ENCODE measurements at regions not wholly inside any gene's neighbourhood (a gene's known extent, or its start where the extent isn't known, plus 50 kb on each side); places are given as distances from the start of the nearest gene placed in this dataset.
"Not testable (repeated sequence)": the region's sequence is repeated elsewhere in the genome, so short reads cannot be mapped to it uniquely, and the experiment has no call there.

- no peak for DNase-seq
Observed at GRCh38 chr1:213418268-213419071, 367.4 kb downstream of the RPS6KC1 start.

DNA sequence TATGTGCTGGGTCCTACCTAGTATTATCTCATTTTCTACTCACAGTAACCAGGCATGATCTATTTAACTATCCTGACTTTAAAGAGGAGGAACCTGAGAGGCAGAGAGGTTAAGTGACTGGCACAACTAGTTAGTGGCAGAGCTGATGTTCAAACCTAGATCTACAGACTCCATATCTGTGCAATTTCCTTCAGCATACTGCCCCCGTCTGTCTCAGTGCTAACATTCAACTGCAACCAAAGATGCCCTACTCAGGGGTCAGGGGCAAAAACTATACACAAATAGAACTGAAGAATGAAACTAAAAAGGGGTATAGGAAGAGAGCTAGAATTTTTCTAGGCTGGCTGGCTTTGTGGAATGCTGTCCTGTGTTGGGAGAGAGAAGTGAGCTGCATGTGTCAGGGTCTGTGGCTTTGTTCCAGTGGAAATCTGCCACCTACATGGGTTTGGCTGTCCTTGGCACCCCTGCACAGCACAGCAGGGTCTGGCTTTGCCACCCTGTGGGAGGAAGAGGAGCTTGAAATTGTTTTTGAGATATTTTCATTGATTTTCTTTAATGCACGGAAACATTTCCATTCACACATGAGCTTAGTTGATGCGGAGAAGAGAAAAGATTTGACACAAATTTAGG lies 368.5 kb downstream of the RPS6KC1 start:
- no peak for DNase-seq

- DNase-seq: not testable (repeated sequence)
Observed at GRCh38 chr1:213421178-213421577, 370.1 kb downstream of the RPS6KC1 start.

- DNase-seq: peak; percentile 50
Observed at GRCh38 chr1:213423041-213423440, 372.0 kb downstream of the RPS6KC1 start.

DNA sequence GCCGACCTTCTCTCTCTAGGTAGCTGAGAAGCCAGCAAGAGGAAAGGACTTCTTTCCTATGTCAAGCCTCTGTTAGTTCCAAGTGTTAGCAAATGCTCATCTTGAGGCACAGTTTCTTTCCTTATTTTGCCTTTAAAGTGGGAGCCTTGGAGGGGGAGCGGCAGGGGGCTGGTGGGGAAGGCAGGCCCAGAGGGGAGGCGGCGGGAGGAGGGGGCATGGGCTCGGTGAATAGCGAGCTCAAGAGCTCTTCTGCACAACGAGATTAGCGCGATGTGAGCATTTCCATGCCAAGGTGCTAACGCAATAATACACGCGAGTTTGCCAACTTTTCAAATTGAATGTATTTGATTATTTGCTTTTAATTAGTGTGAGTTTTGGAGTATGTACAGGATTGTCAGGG lies 372.6 kb downstream of the RPS6KC1 start:
- DNase-seq: no peak

DNA sequence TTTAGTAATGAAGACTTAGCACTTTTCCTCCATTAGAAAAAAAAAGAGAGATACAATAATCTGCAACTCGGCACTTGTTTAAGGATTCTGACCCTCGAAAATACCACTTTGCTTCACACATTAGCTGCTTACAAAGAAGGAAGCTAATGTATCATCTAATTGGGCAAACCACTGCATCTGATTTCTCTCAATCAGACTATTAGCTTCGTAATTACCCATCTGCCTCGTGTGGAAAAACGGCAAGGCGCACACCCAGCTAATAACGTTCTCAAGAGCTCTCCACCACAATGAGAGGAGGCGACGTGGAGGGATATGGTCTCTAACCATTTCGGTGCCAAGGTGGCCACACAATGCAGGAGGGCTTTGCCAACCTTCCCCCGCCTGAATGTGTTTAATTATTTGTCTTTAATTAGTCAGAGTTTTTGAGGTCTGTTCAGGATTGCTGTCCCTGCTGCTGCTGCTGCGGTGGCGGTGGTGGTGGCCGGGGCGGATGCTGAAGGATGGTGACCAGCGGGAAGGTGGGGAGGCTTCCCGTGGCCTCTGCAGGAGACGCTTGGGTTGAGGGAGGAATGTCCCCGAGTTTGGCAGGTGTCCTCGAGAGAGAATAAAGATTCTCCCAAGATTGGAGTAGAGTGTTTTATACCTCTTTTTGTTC lies 374.5 kb downstream of the RPS6KC1 start:
- no peak for DNase-seq

GRCh38 chr1:213429642-213430041 lies 378.6 kb downstream of the RPS6KC1 start:
- DNase-seq: no peak

DNA sequence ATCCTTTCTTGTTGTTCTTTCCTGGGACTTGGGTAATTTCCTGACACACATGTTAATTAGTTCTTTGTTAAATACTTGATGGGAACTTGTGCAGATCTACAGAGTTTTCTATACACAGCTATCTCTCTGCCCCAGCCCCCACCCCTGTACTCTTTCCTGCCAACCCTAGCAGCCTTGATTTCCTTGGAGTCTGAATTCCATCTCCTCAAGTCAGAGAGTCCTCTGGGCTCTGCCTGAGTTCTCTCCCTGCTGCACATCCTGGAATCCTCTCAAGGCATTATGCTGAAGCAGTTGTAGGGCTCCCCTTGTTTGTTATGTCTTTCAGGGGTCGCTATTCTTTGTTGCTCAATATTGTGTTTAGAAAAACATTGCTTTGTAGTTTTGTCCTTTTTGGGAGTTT lies 384.7 kb downstream of the RPS6KC1 start:
- DNase-seq: no peak

GRCh38 chr1:213438339-213438738 lies 387.3 kb downstream of the RPS6KC1 start:
- DNase-seq: no peak

- DNase-seq: no peak
Observed at GRCh38 chr1:213439703-213440102, 388.7 kb downstream of the RPS6KC1 start.

GRCh38 chr1:213440766-213441165 lies 389.7 kb downstream of the RPS6KC1 start:
- no peak for DNase-seq

DNA sequence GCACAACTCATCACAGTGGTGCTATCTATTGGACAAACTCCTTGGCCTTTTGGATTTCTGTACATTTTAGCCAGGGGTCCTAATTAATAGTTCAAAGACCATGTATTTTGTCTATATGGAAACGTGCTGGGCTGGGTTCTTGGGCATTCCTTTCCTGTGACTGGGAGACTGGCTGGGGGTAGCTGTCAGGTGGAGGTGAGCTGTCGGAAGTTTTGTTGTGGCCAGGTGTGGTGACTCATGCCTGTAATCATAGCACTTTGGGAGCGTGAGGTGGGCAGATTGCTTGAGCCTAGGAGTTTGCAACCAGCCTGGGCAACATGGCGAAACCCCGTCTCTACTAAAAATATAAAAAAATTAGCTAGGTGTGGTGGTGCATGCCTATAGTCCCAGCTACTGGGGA lies 392.4 kb downstream of the RPS6KC1 start:
- no peak for DNase-seq

- DNase-seq: no peak
Observed at GRCh38 chr1:213444224-213444623, 393.2 kb downstream of the RPS6KC1 start.

DNA sequence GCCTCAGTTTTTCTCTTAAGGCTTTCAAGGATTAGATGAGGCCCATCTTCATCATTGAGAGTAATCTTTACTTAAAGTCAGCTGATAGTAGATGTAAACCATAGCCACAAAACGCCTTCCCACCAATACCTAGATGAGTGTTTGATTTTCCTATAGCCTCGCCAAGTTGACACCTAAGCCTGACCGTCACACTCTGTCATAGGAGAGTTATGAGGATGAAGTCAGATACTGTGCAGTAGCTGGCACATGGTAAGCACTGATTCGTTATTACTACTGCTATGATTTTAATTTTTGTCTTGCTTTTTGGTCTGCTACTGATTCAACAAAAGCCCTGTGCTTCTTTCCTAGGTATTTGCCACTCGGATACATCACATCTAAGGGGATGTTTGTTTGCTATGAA lies 395.5 kb downstream of the RPS6KC1 start:
- peak; percentile 34 for DNase-seq

GRCh38 chr1:213448360-213448759 lies 397.3 kb downstream of the RPS6KC1 start:
- no peak for DNase-seq

DNA sequence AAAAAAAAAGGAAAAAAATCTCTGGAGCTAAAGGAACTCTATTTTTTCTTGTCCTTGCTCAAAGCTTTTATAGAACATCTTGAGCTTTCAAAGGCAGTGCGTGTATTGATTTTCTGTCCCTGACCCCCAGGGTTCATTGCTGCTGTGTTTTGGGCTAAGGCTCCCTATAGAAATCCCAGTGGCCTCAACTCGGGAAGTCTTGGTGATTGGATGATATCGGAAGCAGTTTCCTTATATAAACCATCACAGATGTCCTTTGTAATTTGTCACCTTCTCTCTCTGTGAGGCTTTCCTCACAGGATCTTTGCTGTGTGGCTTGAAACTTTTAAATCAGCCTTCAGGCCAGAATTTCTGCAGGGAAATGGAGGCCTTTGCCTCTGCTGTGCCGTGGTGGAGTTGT lies 397.7 kb downstream of the RPS6KC1 start:
- DNase-seq: no peak

- no peak for DNase-seq
Observed at GRCh38 chr1:213452501-213452900, 401.5 kb downstream of the RPS6KC1 start.

DNA sequence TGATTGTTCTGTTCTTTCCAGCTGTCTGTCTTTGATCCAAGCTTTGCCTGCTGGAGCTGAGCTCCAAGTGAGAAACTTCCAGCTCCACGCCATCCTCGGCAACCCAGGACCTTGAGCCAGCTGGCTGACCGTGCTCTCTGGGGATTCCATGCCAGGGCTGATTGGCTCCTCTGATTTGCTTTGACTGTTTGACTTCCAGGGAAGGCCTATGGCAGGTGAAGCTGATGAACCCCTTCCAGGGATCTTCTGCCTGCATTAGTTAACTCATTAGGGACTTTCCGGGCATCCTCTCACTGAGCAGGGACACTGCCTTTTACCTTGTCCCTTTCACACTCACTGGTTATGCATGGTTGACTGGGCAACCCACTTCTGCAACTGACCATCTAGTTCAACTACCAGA lies 406.1 kb downstream of the RPS6KC1 start:
- no peak for DNase-seq

DNA sequence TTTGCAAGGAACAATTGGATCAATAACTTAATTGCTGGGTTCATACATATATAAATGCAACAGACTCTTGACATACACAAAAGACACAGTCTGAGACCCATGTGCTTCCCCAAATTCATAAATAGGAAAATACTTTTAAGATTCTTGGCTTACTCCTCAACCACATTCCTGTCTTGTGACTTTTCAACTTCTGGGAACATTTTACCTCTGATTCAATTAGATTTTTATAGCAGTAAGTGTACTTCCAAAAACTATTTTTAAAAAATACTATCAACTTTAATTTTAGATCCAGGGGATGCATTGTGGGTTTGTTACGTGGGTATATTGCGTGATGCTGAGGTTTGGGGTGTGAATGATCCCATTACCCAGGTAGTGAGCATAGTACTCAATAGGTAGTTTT lies 406.7 kb downstream of the RPS6KC1 start:
- DNase-seq: no peak

DNA sequence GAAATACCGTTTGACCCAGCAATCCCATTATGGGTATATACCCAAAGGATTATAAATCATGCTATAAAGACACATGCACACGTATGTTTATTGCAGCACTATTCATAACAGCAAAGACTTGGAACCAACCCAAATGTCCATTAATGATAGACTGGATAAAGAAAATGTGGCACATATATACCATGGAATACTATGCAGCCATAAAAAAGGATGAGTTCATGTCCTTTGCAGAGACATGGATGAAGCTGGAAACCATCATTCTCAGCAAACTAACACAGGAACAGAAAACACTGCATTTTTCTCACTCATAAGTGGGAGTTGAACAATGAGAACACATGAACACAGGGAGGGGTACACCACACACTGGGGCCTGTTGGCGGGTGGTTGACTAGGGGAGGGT lies 411.3 kb downstream of the RPS6KC1 start:
- DNase-seq: not testable (repeated sequence)

DNA sequence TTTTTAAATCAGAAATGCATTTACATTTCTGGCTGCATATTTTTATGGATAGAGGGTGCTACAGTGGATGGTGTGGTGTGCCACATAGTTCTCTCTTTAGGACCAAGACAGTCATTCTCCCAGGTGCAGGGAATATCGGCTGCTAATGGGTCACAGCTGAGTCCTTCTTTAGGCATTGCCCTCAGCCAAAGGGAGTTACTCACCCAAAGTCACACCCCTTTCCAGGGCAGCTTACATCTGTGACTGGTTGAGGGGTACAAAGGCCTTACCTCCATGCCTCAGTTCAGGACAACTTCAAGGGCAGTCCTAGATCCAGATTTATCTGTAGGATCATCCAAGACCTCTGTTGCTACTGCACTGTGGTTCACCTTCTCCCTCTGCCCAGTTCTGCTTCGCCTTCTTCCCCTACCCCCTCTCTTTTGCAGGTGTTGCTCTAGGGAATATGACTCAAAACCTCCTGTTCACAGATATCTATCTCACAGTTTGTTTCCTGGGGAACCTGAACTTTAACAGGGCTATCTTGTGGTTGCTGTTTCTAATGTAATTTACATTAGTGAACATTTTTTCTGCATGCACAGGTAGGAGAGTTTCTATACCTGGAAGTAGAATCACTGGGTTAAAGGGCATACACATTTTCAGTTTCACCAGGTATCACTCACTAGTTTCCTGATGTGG lies 413.9 kb downstream of the RPS6KC1 start:
- DNase-seq: no peak

- DNase-seq: no peak
Observed at GRCh38 chr1:213466541-213466940, 415.5 kb downstream of the RPS6KC1 start.

DNA sequence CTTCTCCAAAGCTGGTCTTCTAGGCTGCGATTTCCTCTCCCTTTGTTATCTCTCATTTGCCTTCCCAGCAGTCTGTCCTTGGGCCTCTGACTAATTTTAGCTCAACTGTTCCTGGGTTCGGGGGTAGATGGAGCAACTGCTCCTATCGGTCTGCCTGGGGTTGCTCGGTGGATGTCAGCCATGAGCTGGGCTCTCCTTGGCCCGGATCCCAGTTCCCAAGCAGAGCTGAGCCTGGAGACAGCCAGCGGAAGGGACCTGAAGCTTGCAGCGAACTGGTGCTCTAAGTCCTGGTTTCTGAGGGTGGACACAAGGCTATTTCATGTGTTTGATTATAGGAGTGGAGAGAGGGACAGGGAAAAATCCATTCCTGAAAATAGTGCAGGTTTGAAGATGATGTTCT lies 423.0 kb downstream of the RPS6KC1 start:
- DNase-seq: no peak

- DNase-seq: no peak
Observed at GRCh38 chr1:213481395-213481794, 430.4 kb downstream of the RPS6KC1 start.

Measured in DMS153 (cell line).